SIG-M5 (cell line): ENCODE measurements at regions not wholly inside any gene's neighbourhood (a gene's known extent, or its start where the extent isn't known, plus 50 kb on each side); places are given as distances from the start of the nearest gene placed in this dataset.
"Not testable (repeated sequence)": the region's sequence is repeated elsewhere in the genome, so short reads cannot be mapped to it uniquely, and the experiment has no call there.

Source experiments
- DNase-seq: peaks from one replicate; lab custom pipeline; 2025; lab: John Stamatoyannopoulos, UW

- DNase-seq: no peak
Measured at GRCh38 chr6:12478921-12479320, 188.8 kb downstream of the EDN1 start.

- no peak for DNase-seq
Measured at GRCh38 chr6:12479451-12479850, 189.3 kb downstream of the EDN1 start.

GRCh38 chr6:12479881-12480280 is 189.7 kb downstream of the EDN1 start:
- no peak for DNase-seq

- DNase-seq: no peak
Measured at GRCh38 chr6:12480379-12480778, 190.2 kb downstream of the EDN1 start.

GRCh38 chr6:12481292-12481691 is 191.1 kb downstream of the EDN1 start:
- DNase-seq: no peak

GRCh38 chr6:12481850-12482249 is 191.7 kb downstream of the EDN1 start:
- no peak for DNase-seq

GRCh38 chr6:12482386-12483375 is 192.5 kb downstream of the EDN1 start:
- DNase-seq: no peak

GRCh38 chr6:12483712-12484111 is 193.6 kb downstream of the EDN1 start:
- no peak for DNase-seq

GRCh38 chr6:12484519-12484918 is 194.4 kb downstream of the EDN1 start:
- DNase-seq: no peak

- DNase-seq: no peak
Measured at GRCh38 chr6:12485226-12485764, 195.1 kb downstream of the EDN1 start.

- DNase-seq: no peak
Measured at GRCh38 chr6:12485837-12486236, 195.7 kb downstream of the EDN1 start.

GRCh38 chr6:12490351-12490903 is 200.3 kb downstream of the EDN1 start:
- no peak for DNase-seq

GRCh38 chr6:12490904-12491571 is 200.9 kb downstream of the EDN1 start:
- no peak for DNase-seq

GRCh38 chr6:12492929-12493328 is 202.8 kb downstream of the EDN1 start:
- DNase-seq: not testable (repeated sequence)

GRCh38 chr6:12493446-12493845 is 203.3 kb downstream of the EDN1 start:
- DNase-seq: no peak

- no peak for DNase-seq
Measured at GRCh38 chr6:12494161-12494560, 204.0 kb downstream of the EDN1 start.

GRCh38 chr6:12501990-12502389 is 211.8 kb downstream of the EDN1 start:
- DNase-seq: no peak

- no peak for DNase-seq
Measured at GRCh38 chr6:12504325-12504966, 212.1 kb upstream of the PHACTR1 start.

- DNase-seq: no peak
Measured at GRCh38 chr6:12505486-12505885, 211.1 kb upstream of the PHACTR1 start.

- DNase-seq: no peak
Measured at GRCh38 chr6:12506159-12506558, 210.4 kb upstream of the PHACTR1 start.

- DNase-seq: no peak
Measured at GRCh38 chr6:12507636-12508035, 208.9 kb upstream of the PHACTR1 start.

- DNase-seq: no peak
Measured at GRCh38 chr6:12508553-12508952, 208.0 kb upstream of the PHACTR1 start.
